NCI-H524 treated with DMSO at 0.1 percent for 48 hours (cell line): ENCODE measurements at regions not wholly inside any gene's neighbourhood (a gene's known extent, or its start where the extent isn't known, plus 50 kb on each side); places are given as distances from the start of the nearest gene placed in this dataset.
A peak's percentile ranks its signal among the peaks of the same experiment; 100 is the strongest.

Experiments
- DNase-seq: peaks from one replicate; lab custom pipeline; 2025; lab: John Stamatoyannopoulos, UW

DNA sequence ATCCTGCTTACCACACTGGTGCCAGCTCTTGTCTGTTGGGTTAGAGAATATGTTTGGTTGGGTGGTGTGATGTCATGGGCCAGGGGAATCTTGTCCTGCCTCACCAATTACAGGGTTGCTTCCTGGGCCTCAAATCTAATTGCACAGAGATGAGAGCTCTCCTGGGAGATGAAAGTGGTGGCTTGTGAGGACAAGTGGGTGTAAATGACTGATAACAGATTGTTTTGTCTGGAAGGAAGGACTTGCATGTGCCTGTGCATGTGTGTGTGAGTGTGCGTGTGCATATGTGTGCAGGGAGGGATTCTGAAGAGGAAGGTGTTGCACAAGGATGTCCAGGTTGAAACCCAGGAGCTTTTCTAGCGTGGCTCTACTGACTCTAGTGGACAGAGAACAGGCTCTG lies 271.9 kb downstream of the LOXHD1 start:
- DNase-seq, result no peak

DNA sequence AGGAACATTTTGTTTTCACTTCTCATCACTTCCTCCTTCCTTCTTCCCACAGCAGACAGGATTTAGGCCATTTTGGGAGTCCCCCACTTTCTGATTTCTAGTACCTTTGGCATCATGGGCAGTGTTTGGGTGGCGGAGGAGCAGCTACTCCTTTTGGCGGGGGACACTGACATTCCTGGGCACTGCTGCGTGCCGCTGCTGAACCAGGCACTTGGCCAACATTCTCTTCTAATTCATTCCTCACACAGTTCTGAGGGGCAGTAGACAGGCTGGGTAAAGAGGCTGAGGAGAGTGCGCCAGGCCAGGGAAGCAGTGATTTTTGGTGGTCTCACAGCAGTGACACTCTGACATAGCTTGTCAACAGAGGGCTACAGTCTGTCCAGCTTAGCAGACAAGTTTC lies 270.2 kb downstream of the LOXHD1 start:
- no peak for DNase-seq

- DNase-seq, result peak; percentile 17
Measured at GRCh38 chr18:46387441-46388131, 269.4 kb downstream of the LOXHD1 start.

DNA sequence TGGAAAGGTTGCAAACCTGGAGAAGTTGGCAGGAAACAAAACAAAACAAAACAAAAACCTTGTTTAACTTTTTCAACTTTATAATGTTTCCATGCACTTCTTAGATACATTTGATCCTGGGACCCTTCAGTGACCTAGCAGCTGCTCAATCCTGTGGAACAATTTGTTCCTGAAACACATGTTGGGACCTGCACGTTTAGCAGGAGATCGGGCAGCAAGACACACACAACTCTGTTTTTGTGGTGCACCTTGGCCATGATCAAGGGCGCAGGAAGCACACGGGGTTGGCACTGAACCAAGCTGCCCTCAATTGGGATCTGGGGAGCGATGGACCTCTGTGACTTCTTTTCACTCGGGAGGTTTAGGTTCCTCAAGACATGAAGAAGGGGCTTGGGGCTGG lies 268.7 kb downstream of the LOXHD1 start:
- no peak for DNase-seq

- no peak for DNase-seq
Measured at GRCh38 chr18:46392576-46392975, 264.4 kb downstream of the LOXHD1 start.

DNA sequence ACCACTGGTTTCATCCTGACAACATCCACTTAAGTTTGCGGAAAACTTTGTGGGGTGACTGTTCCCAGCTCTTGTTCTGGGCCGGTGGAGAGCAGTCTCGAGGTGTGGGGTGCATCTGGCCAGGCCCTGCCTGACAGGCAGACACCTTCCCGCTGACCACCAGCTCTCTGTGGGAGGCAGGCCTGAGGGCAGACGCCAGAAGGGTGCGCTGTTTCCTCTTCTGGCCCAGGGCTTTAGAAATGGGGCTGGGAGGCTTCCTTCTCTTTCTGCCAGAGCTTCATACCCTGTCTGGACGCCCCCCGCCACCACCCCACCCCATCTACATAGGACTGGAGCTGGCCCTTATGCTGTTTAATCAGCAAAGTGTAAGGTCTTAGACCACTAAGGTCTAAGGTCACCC lies 263.8 kb downstream of the LOXHD1 start:
- no peak for DNase-seq

GRCh38 chr18:46393961-46394360 lies 263.1 kb downstream of the LOXHD1 start:
- DNase-seq, result no peak

GRCh38 chr18:46395795-46396194 lies 261.2 kb downstream of the LOXHD1 start:
- no peak for DNase-seq

- no peak for DNase-seq
Measured at GRCh38 chr18:46397174-46397573, 259.8 kb downstream of the LOXHD1 start.

- DNase-seq, result no peak
Measured at GRCh38 chr18:46398005-46398404, 259.0 kb downstream of the LOXHD1 start.

DNA sequence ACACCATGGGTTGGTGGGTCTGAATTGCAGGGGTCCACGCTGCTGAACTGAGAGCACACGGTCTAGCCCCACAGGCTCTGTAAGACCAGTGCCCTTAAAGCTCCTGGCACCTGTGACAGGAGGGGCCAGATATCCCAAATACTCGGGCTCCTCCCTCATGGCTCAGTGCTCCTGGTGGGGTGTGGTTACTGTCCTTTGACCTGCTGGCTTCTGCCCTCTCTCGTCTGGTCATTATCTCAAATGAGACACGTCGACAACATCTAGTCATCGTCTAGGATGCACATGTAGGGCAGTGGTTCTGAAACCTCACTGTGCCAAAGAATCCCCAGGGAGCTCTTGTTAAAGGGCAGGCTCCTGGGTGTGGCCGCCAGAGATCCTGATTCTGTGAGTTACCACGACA lies 258.4 kb downstream of the LOXHD1 start:
- no peak for DNase-seq

- no peak for DNase-seq
Measured at GRCh38 chr18:46399303-46399702, 257.7 kb downstream of the LOXHD1 start.

GRCh38 chr18:46400449-46400848 lies 256.6 kb downstream of the LOXHD1 start:
- DNase-seq, result no peak

DNA sequence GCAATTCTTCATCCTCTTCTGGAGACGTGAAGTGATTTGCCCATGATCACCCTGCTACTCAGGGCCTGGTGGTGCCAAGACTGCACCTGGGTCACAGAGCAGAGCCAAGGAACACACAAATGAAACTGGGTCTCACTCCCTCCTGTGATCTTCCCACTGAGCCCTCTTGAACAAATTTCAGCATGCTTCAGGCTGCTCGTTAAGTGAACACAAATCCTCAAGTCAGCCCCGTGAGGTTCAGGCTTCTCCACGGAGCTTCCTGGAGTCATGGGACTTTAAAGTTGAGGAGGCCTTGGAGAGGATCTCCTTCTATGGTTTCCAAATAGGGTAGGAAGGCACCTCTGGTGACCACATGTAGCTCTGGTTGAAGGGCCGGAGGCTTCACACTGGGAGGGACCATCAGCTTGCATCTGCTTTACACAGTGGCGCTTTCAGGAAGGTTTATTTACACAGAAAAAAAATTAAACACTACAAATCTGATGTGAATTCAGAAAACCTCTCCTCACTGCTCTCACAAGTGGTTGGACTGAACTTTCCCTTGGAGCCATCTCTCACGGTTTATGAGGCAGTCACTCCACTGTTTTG lies 255.4 kb downstream of the LOXHD1 start:
- DNase-seq, result no peak

- DNase-seq, result no peak
Measured at GRCh38 chr18:46402396-46402795, 254.6 kb downstream of the LOXHD1 start.

DNA sequence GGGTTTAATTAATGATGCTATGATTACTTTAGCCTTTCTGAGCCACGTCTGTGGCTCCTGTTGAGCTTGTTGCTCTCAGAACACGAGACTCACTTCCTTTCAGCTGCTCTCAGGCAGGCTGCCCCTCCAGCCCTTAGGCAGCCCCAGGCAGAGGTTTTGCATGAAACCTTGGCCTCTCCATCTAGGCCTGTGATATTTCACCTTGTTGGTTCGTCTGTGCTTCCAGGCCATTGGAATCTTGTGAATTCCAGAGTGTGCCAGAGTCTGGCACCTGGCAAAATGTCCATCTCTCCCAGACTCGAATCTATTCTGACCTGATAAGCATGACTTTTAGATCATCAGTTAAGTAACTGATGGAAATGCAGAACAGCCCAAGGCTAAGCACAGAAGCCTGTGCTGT lies 254.1 kb downstream of the LOXHD1 start:
- DNase-seq, result no peak

- DNase-seq, result no peak
Measured at GRCh38 chr18:46405832-46406538, 251.0 kb downstream of the LOXHD1 start.

DNA sequence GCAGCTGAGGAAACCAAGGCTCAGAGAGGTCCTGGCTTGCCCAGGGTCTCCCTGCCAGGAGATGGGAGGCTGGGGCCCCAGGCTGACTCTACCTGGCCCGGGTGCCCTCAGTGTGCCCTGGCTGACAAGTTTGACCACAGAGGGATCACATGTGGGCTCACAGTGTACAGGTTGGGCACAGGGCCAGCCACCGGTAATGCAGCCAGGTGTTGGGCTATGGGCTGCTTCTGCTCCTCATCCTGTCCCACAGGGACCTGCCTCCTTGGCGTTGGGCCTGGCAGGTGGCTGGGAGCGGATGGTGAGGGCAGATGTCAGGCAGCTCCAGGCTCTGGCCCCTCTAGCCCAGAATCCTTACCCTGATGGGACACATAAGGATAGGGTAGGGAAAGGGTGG lies 250.5 kb downstream of the LOXHD1 start:
- DNase-seq, result no peak

DNA sequence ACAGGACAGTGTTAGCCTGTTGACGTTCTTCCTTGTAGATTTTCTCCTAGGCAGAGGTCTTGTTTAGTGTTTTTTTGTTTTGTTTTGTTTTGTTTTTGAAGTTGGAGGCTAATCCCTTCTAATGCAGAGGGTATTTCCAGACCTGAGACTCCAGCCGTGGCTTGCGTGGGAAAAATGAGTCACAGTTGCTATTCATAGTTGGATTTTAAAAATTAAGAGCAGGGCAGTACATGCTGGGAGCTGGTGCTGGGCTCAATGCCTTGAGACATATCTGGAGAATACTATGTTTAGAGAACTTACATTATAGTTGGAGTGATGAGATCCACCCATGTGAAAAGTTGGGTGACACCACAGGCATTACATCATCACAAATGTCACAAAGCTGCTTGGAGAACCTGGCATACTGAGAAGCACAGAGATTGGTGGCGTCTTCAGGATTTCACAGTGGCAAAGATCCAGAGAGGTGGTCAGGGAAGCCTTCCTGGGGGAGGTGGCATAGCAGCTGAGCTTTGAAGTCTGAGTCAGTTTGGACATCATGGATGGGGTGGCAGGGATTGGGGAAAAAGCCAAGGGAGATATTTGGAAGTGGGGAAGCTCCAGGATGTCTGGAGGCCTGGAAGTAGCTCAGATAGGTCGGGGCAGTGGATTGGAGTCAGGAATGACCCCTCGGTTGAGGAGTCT lies 249.4 kb downstream of the LOXHD1 start:
- no peak for DNase-seq

DNA sequence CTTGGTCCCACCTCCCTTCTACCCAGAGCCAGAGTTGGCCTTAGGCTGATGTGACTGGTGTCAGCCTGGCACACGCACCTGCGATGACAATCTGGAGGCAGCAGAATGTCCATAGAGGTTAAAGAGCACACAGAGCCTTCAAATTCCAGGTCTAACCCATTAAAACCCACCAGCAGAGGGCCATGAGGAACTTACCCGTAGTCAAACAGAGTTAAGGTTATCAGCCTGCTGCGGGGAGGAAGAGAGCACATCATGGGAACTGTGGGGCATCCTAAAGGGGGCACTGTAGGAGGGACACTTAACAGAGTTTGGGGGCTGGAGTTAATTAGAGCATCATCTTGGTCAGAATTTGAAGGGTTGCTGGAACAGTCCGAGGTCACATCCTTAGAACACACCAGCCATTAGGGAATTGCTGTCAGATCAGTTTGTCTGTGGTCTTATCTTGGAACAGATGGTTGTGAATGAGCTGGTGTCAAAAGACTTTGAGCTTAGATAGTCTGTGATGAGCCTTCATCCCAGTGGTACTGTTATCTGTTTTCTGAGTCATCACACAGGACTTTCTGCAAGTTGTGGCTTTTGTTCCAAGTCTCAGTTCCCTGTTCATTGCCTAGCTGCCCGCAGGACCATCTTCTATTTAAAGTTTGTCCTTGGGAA lies 248.6 kb downstream of the LOXHD1 start:
- no peak for DNase-seq

DNA sequence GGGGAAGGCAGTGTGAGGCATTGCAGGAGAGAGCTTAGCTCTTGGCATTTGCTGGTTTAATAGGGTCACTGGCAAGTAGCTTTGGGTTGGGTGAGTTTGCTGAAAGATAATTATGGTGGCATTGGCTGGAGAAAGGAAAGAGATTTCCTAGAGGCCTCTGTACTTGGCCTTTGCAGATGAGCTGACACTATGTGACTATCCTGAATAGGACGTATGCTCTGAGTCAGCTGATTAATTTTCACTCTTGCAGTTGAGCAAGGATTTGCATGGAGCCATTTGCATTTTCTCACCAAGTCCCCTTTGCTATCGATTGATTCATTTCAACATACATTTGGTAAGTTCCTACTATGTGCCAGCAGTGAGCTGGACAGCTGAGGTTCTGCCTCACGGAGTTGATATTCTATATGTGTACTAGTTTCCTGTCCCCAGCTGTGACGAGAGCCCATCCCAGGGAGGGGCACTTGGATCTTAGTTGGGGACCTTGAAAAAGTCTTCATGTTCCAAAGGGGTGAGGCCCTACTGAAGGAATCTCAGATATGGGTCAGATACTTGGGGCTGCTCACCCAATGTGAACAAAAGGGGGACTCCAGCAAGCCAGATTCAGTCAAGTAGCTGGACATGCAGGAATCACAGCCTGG lies 245.7 kb downstream of the LOXHD1 start:
- no peak for DNase-seq
